ENCODE measurements at regions not wholly inside any gene's neighbourhood (a gene's known extent, or its start where the extent isn't known, plus 50 kb on each side); places are given as distances from the start of the nearest gene placed in this dataset.

GRCh38 chr5:67528953-67529352 is 332.4 kb upstream of the CD180 start:
- no peak for DNase-seq (ENCODE audit: low spot score)
- Histone ChIP-seq H3K27me3 (no peaks in the 10 kb centered on the region), H3K27ac (no peak overlapping the region), H3K9me3 (peaks cover 0 to 10% of the 10 kb centered on the region in 2 donors), H3K36me3 (no peaks in the 10 kb centered on the region), H3K4me3 (no peak overlapping the region), H3K4me1 (no peaks in the 10 kb centered on the region)
- TF ChIP-seq CTCF (IDR thresholded peaks at IDR 0.05) = no peak

GRCh38 chr5:67526793-67527192 is 330.2 kb upstream of the CD180 start:
- peaks cover 0 to 10% of the 10 kb centered on the region in 2 donors for H3K9me3 ChIP-seq
- H3K4me1 ChIP-seq = no peaks in the 10 kb centered on the region
- no peak for TF ChIP-seq CTCF (IDR thresholded peaks at IDR 0.05)
- no peak overlapping the region for H3K4me3 ChIP-seq
- H3K36me3 ChIP-seq = no peaks in the 10 kb centered on the region
- H3K27me3 ChIP-seq = no peaks in the 10 kb centered on the region
- DNase-seq (ENCODE audit: low spot score) = no peak
- no peak overlapping the region for H3K27ac ChIP-seq

GRCh38 chr5:67520161-67520908 is 323.7 kb upstream of the CD180 start:
- Histone ChIP-seq H3K27ac (no peak overlapping the region), H3K36me3 (no peaks in the 10 kb centered on the region), H3K9me3 (no peaks in the 10 kb centered on the region), H3K4me3 (no peak overlapping the region), H3K4me1 (no peaks in the 10 kb centered on the region), H3K27me3 (no peaks in the 10 kb centered on the region)
- TF ChIP-seq CTCF (IDR thresholded peaks at IDR 0.05) = no peak
- no peak for DNase-seq (ENCODE audit: low spot score)

DNA sequence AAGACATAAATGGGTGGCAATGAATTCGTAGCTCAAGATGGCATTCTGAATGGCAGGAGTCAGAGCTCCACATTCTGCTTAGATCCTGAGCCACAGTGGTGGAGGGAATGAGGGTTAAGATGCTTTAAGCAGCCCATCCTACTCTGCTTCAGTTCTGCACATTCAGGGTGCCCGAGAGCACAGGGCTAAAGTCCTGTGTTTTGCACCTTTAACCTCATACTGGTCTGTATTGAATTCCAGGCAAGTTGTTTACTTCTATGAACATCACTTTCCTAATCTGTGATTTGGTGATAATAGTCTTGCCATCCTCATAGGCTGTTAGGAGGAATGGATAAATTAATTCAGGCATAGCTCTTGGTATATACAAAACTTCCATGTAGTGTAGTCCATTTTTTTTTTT is 321.6 kb upstream of the CD180 start:
- H3K9me3 ChIP-seq = no peaks in the 10 kb centered on the region
- H3K27me3 ChIP-seq = no peaks in the 10 kb centered on the region
- DNase-seq (ENCODE audit: low spot score) = no peak
- H3K27ac ChIP-seq = no peak overlapping the region
- no peaks in the 10 kb centered on the region for H3K4me1 ChIP-seq
- H3K36me3 ChIP-seq = no peaks in the 10 kb centered on the region
- no peak overlapping the region for H3K4me3 ChIP-seq
- no peak for TF ChIP-seq CTCF (IDR thresholded peaks at IDR 0.05)

GRCh38 chr5:67516948-67517565 is 320.5 kb upstream of the CD180 start:
- no peak overlapping the region for H3K27ac ChIP-seq
- no peak overlapping the region for H3K4me3 ChIP-seq
- no peaks in the 10 kb centered on the region for H3K27me3 ChIP-seq
- no peaks in the 10 kb centered on the region for H3K9me3 ChIP-seq
- no peak for DNase-seq (ENCODE audit: low spot score)
- H3K36me3 ChIP-seq = no peaks in the 10 kb centered on the region
- no peaks in the 10 kb centered on the region for H3K4me1 ChIP-seq
- TF ChIP-seq CTCF (IDR thresholded peaks at IDR 0.05) = no peak

All from right atrium auricular region (tissue), 2 donors.